Thyroid gland (tissue), 4 donors: ENCODE measurements at regions not wholly inside any gene's neighbourhood (a gene's known extent, or its start where the extent isn't known, plus 50 kb on each side); places are given as distances from the start of the nearest gene placed in this dataset.

Source experiments
- CTCF ChIP-seq, 6 experiments: fragments of 200-600 bp in 3 of 6; fragments of 450-650 bp in 3 of 6; sonication (generic) in 3 of 6; IDR thresholded peaks; one replicate each; pipeline ENCODE4 v1.5.1; 2016 to 2019; ENCODE audit warnings: antibody characterized with exemption in 6 of 6, mild to moderate bottlenecking in 2 of 6, inconsistent platforms in 1 of 6, moderate library complexity in 1 of 6
- POLR2A ChIP-seq, 2 donors: fragments of 450-650 bp; IDR thresholded peaks; one replicate each; pipeline ENCODE4 v1.6.1; 2017; ENCODE audit warnings: antibody characterized with exemption in 2 of 2, mild to moderate bottlenecking in 2 of 2, moderate library complexity in 1 of 2

DNA sequence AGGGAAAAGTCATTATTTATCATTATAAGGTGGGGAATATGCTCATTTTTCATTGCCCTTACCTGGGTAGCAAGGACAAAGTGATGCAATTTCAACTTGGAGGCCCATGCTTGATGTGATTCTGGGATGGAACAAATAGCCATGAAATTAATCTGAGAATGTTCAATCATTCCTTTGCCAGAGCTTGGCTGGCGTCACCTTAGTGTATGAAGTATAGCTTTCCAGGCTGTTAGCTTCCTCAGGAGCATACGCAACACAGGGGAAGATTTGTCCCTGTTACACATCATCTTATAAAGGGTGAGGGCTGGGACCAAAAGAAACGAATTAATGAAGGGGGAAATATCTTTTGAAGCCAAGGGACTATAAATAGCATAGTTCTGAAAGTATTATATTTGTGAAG is 91.4 kb upstream of the DEPDC1 start:
- TF ChIP-seq CTCF (IDR thresholded peaks at IDR 0.05), result no peak
- TF ChIP-seq POLR2A (IDR thresholded peaks at IDR 0.05), result no peak
